ENCODE measurements at regions not wholly inside any gene's neighbourhood (a gene's known extent, or its start where the extent isn't known, plus 50 kb on each side); places are given as distances from the start of the nearest gene placed in this dataset.

GRCh38 chr6:92289831-92290230 lies 1129.5 kb downstream of the EPHA7 start:
- DNase-seq (no peak), ATAC-seq (ENCODE audit: insufficient read depth, low FRiP score) (no peak)
- Histone ChIP-seq H3K4me1 (ENCODE audit: control insufficient read depth in 5 of 5, insufficient read depth in 5 of 5, low read length in 5 of 5) (no peaks in the 10 kb centered on the region), H3K36me3 (ENCODE audit: control insufficient read depth in 4 of 4, insufficient read depth in 4 of 4, low read length in 4 of 4) (no peaks in the 10 kb centered on the region), H3K4me3 (no peak overlapping the region), H3K27me3 (ENCODE audit: control insufficient read depth in 3 of 3, insufficient read depth in 3 of 3, low read length in 2 of 3) (no peaks in the 10 kb centered on the region), H3K9ac (ENCODE audit: insufficient read depth in 1 of 2, low read length in 2 of 2) (no peak overlapping the region), H3K9me3 (ENCODE audit: control insufficient read depth in 4 of 4, insufficient read depth in 3 of 4, low read length in 3 of 4) (no peaks in the 10 kb centered on the region), H3K27ac (ENCODE audit: low read depth in 1 of 2, low read length in 1 of 2) (no peak overlapping the region)
- TF ChIP-seq CTCF (IDR thresholded peaks at IDR 0.05; ENCODE audit: control extremely low read depth, extremely low read depth) = no peak

GRCh38 chr6:92281571-92282076 lies 1137.7 kb downstream of the EPHA7 start:
- no peak for DNase-seq
- H3K9me3 ChIP-seq (ENCODE audit: control insufficient read depth in 4 of 4, insufficient read depth in 3 of 4, low read length in 3 of 4) = no peaks in the 10 kb centered on the region
- no peaks in the 10 kb centered on the region for H3K36me3 ChIP-seq (ENCODE audit: control insufficient read depth in 4 of 4, insufficient read depth in 4 of 4, low read length in 4 of 4)
- ATAC-seq (ENCODE audit: insufficient read depth, low FRiP score) = no peak
- H3K27ac ChIP-seq (ENCODE audit: low read depth in 1 of 2, low read length in 1 of 2) = no peak overlapping the region
- TF ChIP-seq CTCF (IDR thresholded peaks at IDR 0.05; ENCODE audit: control extremely low read depth, extremely low read depth) = no peak
- no peaks in the 10 kb centered on the region for H3K4me1 ChIP-seq (ENCODE audit: control insufficient read depth in 5 of 5, insufficient read depth in 5 of 5, low read length in 5 of 5)
- WGBS, 2 donors = 32 to 59% methylated on average over 3 of the region's 3 CpGs
- no peak overlapping the region for H3K9ac ChIP-seq (ENCODE audit: insufficient read depth in 1 of 2, low read length in 2 of 2)
- H3K27me3 ChIP-seq (ENCODE audit: control insufficient read depth in 3 of 3, insufficient read depth in 3 of 3, low read length in 2 of 3) = no peaks in the 10 kb centered on the region
- no peak overlapping the region for H3K4me3 ChIP-seq

GRCh38 chr6:92275150-92275549 lies 1144.2 kb downstream of the EPHA7 start:
- no peak for ATAC-seq (ENCODE audit: insufficient read depth, low FRiP score)
- no peak for DNase-seq
- Histone ChIP-seq H3K4me1 (ENCODE audit: control insufficient read depth in 5 of 5, insufficient read depth in 5 of 5, low read length in 5 of 5) (no peaks in the 10 kb centered on the region), H3K36me3 (ENCODE audit: control insufficient read depth in 4 of 4, insufficient read depth in 4 of 4, low read length in 4 of 4) (no peaks in the 10 kb centered on the region), H3K27ac (ENCODE audit: low read depth in 1 of 2, low read length in 1 of 2) (no peak overlapping the region), H3K27me3 (ENCODE audit: control insufficient read depth in 3 of 3, insufficient read depth in 3 of 3, low read length in 2 of 3) (no peaks in the 10 kb centered on the region), H3K9me3 (ENCODE audit: control insufficient read depth in 4 of 4, insufficient read depth in 3 of 4, low read length in 3 of 4) (no peaks in the 10 kb centered on the region), H3K4me3 (no peak overlapping the region), H3K9ac (ENCODE audit: insufficient read depth in 1 of 2, low read length in 2 of 2) (no peak overlapping the region)
- WGBS, 2 donors = 81 to 94% methylated on average over 5 of the region's 5 CpGs
- TF ChIP-seq CTCF (IDR thresholded peaks at IDR 0.05; ENCODE audit: control extremely low read depth, extremely low read depth) = no peak

- no peak for TF ChIP-seq CTCF (IDR thresholded peaks at IDR 0.05; ENCODE audit: control extremely low read depth, extremely low read depth)
- ATAC-seq (ENCODE audit: insufficient read depth, low FRiP score) = no peak
- H3K9ac ChIP-seq (ENCODE audit: insufficient read depth in 1 of 2, low read length in 2 of 2) = no peak overlapping the region
- H3K4me3 ChIP-seq = no peak overlapping the region
- 85 to 93% methylated on average over 8 of the region's 8 CpGs for WGBS, 2 donors
- no peaks in the 10 kb centered on the region for H3K36me3 ChIP-seq (ENCODE audit: control insufficient read depth in 4 of 4, insufficient read depth in 4 of 4, low read length in 4 of 4)
- DNase-seq = no peak
- H3K9me3 ChIP-seq (ENCODE audit: control insufficient read depth in 4 of 4, insufficient read depth in 3 of 4, low read length in 3 of 4) = no peaks in the 10 kb centered on the region
- H3K4me1 ChIP-seq (ENCODE audit: control insufficient read depth in 5 of 5, insufficient read depth in 5 of 5, low read length in 5 of 5) = no peaks in the 10 kb centered on the region
- no peak overlapping the region for H3K27ac ChIP-seq (ENCODE audit: low read depth in 1 of 2, low read length in 1 of 2)
- H3K27me3 ChIP-seq (ENCODE audit: control insufficient read depth in 3 of 3, insufficient read depth in 3 of 3, low read length in 2 of 3) = no peaks in the 10 kb centered on the region
Measured at GRCh38 chr6:92274588-92274987, 1144.8 kb downstream of the EPHA7 start.

All from lung (tissue), 11 donors.